ACHN (cell line): ENCODE measurements at regions not wholly inside any gene's neighbourhood (a gene's known extent, or its start where the extent isn't known, plus 50 kb on each side); places are given as distances from the start of the nearest gene placed in this dataset.

Experiments used
- DNase-seq: peaks from one replicate; pipeline ENCODE4 v3.0.0-alpha.2; 2015
- in situ Hi-C: cut with HindIII; loops from 2 replicates; pipeline ENCODE4 v1.10.0; 2017; ENCODE audit warnings: low sequenced_read_pairs, low pct_ligation_motif_present, low pct_unique_long_range_greater_than_20kb

GRCh38 chr5:174872271-174872670 is 147.9 kb downstream of the MSX2 start:
- DNase-seq: no peak
- in situ Hi-C loops: no loop called here

- in situ Hi-C loops: no loop called here
- DNase-seq: no peak
These were observed 127.8 kb downstream of the MSX2 start for GRCh38 chr5:174852143-174852542.

GRCh38 chr5:174850565-174851169 is 126.3 kb downstream of the MSX2 start:
- in situ Hi-C loops: no loop called here
- no peak for DNase-seq

DNA sequence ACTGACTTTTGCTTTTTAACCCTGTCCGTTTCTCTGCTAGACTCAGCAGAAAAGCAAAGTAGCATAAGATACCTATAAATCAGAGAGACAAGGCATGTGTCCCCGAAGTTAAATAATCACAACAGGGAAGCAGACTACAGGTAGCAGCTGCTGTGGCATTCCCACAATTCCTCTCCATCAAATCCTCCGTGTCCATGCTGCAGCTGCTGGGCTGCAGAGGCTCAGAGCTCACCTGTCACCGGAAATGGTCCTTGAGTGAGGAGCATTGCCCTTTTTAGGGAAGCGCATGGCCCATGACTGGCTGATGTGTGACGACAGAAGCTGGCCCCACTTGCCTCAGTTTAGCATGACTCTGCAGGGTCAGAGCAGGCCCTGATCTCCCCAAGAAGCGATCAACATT is 125.0 kb downstream of the MSX2 start:
- no peak for DNase-seq
- in situ Hi-C loops: no loop called here

DNA sequence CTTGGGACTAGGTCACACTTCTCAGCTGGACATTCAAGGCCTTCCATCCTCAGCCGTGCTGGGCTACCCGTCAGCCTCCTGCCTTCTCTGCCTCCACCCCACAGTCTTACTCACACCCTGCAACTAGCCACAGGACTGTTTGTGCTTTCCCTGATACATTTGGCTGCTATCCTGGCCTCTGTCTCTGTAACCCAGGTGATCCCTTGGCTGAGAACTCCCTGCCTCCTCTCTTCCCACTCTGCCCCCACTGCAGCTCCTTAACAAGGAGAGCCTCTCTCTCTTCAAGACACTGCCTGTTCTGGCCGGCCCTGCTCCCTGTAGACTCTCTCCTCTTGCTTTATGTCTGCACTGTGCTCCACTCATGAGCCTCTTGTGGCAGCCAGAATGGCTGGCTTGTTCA is 120.6 kb downstream of the MSX2 start:
- no peak for DNase-seq
- in situ Hi-C loops: no loop called here

- in situ Hi-C loops: no loop called here
- no peak for DNase-seq
These were observed 119.2 kb downstream of the MSX2 start for GRCh38 chr5:174843263-174844250.

DNA sequence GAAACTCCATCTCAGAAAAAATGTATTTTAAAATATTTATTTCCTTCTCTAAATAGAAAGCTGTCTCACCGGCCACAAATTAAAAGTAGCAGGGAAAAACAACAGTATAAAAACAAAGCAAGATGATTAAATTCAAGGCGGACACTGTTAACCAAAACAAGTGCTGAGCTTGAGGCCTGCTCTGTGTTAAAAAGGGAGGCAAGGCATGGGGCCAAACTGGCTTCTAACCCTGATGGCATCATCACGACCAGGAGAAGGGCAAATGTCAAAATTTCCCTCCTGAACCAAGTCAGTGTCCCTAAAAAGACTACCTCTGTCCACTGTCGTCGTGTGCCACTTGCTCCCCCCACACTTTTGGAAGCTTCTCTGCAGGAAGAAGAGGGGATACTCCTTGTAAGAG is 116.1 kb downstream of the MSX2 start:
- in situ Hi-C loops: no loop called here

GRCh38 chr5:174839196-174839595 is 114.8 kb downstream of the MSX2 start:
- DNase-seq: no peak

More for the DNA sequence above, 116.1 kb downstream of the MSX2 start:
- no peak for DNase-seq

GRCh38 chr5:174837919-174838902 is 113.8 kb downstream of the MSX2 start:
- in situ Hi-C loops: no loop called here

More at GRCh38 chr5:174839196-174839595, 114.8 kb downstream of the MSX2 start:
- in situ Hi-C loops: no loop called here

DNA sequence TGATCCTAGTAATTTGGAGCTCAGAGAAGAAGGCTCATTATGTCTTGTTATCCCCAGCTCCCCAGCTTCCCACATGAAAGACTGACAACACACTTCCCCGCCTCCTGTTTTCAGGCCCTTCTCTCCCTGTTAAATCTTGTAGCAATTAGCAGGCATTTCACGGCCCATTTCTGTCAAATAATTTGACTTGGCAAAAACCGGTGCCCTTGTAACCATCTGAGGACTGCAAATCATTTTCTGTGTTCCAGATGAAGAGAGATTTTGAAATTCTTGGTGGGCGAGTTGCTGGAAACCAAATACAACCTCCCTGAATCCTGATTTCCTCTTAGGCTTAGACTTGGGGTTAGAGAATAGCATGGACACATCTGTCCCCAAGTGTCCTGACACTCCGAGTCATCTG is 109.7 kb downstream of the MSX2 start:
- in situ Hi-C loops: no loop called here
- no peak for DNase-seq

More at GRCh38 chr5:174837919-174838902, 113.8 kb downstream of the MSX2 start:
- DNase-seq: no peak

GRCh38 chr5:174832811-174833210 is 108.4 kb downstream of the MSX2 start:
- in situ Hi-C loops: no loop called here

GRCh38 chr5:174832025-174832424 is 107.6 kb downstream of the MSX2 start:
- in situ Hi-C loops: no loop called here
- DNase-seq: no peak

More at GRCh38 chr5:174832811-174833210, 108.4 kb downstream of the MSX2 start:
- no peak for DNase-seq

GRCh38 chr5:174831031-174831660 is 106.8 kb downstream of the MSX2 start:
- in situ Hi-C loops: no loop called here
- DNase-seq: no peak

DNA sequence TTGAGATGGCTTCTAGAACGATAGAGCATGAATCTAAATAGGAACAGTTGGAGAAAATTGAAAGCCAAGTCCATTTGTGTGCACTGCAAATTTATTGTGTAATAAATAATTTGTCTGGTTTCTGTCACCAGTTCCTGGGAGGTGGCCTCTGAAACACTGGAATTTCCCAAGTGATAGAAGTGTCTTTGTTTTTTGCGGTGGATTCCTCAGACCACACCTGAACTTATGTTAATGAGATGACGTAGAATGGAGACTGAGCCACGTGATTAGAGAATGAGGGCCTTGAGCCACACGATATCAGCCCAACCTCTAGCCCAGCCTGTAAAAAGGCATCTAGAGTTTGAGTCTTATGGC is 105.1 kb downstream of the MSX2 start:
- in situ Hi-C loops: no loop called here
- DNase-seq: no peak

- in situ Hi-C loops: no loop called here
- DNase-seq: no peak
These were observed 104.6 kb downstream of the MSX2 start for GRCh38 chr5:174828804-174829510.

- in situ Hi-C loops: no loop called here
- no peak for DNase-seq
These were observed 103.2 kb downstream of the MSX2 start for GRCh38 chr5:174827558-174827957.

GRCh38 chr5:174825587-174825986 is 101.2 kb downstream of the MSX2 start:
- in situ Hi-C loops: no loop called here
- DNase-seq: no peak

DNA sequence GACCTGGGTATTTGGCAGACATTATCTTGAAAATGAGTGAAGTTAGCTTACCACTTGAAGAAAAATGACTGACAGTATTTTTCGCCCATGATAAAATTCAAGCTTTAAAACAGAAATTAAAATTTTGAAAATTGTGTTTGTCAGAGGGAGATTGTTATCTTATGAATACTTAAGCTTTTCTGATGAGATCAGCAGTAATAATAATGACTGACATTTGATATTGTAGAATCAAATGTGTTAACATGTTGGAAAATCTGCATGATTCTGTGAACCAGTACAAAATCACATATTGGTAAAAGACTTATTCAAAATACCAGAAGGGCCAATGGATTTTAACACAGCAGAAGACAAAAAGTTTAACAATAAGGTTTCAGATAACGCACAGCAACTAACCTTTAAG is 94.0 kb downstream of the MSX2 start:
- in situ Hi-C loops: no loop called here

More for the DNA sequence above, 94.0 kb downstream of the MSX2 start:
- DNase-seq: no peak
